ENCODE measurements at regions not wholly inside any gene's neighbourhood (a gene's known extent, or its start where the extent isn't known, plus 50 kb on each side); places are given as distances from the start of the nearest gene placed in this dataset.

- TF ChIP-seq POLR2AphosphoS5 (IDR thresholded peaks at IDR 0.05; ENCODE audit: borderline replicate concordance, low read depth, low read length) (no peak), EZH2 (IDR thresholded peaks at IDR 0.05) (no peak)
Measured at GRCh38 chr13:104426435-104426834, 1360.2 kb upstream of the SLC10A2 start.

Data from SK-N-MC (cell line).